Ishikawa (cell line): ENCODE measurements at regions not wholly inside any gene's neighbourhood (a gene's known extent, or its start where the extent isn't known, plus 50 kb on each side); places are given as distances from the start of the nearest gene placed in this dataset.

ENCODE experiments used
- MAX ChIP-seq: IDR thresholded peaks from 2 replicates; pipeline ENCODE4 v1.6.1; 2012
- TF ChIP-seq, protein P1 (sequence below): IDR thresholded peaks from 2 replicates; pipeline ENCODE4 v1.6.1; 2012

DNA sequence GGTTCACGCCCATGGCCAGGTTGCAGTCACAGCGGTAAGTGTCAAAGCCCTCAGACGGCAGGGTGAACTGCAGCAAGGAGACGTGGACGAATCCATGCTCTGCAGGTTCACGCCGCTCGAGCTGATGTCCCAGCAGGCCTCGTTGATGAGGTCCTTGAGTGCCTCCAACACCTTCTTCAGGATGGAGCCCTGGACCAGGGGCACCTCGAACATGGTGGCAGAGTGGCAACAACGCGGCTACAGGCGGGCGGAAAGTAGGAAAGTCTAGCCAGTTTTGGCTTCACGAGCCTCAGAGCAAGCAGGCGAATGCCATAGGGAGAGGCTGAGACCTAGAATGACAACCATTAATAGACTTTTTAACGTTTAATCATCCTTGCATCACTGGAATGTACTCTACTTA lies 485.9 kb downstream of the ZNF674 start:
- TF ChIP-seq MAX: no peak
- TF ChIP-seq, protein P1, sequence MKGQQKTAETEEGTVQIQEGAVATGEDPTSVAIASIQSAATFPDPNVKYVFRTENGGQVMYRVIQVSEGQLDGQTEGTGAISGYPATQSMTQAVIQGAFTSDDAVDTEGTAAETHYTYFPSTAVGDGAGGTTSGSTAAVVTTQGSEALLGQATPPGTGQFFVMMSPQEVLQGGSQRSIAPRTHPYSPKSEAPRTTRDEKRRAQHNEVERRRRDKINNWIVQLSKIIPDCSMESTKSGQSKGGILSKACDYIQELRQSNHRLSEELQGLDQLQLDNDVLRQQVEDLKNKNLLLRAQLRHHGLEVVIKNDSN: no peak
